ENCODE measurements at regions not wholly inside any gene's neighbourhood (a gene's known extent, or its start where the extent isn't known, plus 50 kb on each side); places are given as distances from the start of the nearest gene placed in this dataset.
"Not testable (repeated sequence)": the region's sequence is repeated elsewhere in the genome, so short reads cannot be mapped to it uniquely, and the experiment has no call there.

GRCh38 chr15:96804754-96805153, 474.3 kb downstream of the NR2F2 start:
- DNase-seq: no peak

- no peak for DNase-seq
Measured at GRCh38 chr15:96807361-96807760, 476.9 kb downstream of the NR2F2 start.

- DNase-seq: no peak
Measured at GRCh38 chr15:96817900-96818299, 487.4 kb downstream of the NR2F2 start.

- DNase-seq: no peak
Measured at GRCh38 chr15:96818861-96819260, 488.4 kb downstream of the NR2F2 start.

- no peak for DNase-seq
Measured at GRCh38 chr15:96827981-96828380, 497.5 kb downstream of the NR2F2 start.

GRCh38 chr15:96837241-96837970, 506.9 kb downstream of the NR2F2 start:
- DNase-seq: no peak

- no peak for DNase-seq
Measured at GRCh38 chr15:96838081-96838480, 507.6 kb downstream of the NR2F2 start.

- DNase-seq: no peak
Measured at GRCh38 chr15:96849271-96849900, 518.9 kb downstream of the NR2F2 start.

- no peak for DNase-seq
Measured at GRCh38 chr15:96851613-96852012, 521.1 kb downstream of the NR2F2 start.

GRCh38 chr15:96858694-96859093, 528.2 kb downstream of the NR2F2 start:
- DNase-seq: no peak

GRCh38 chr15:96860741-96861140, 530.2 kb downstream of the NR2F2 start:
- no peak for DNase-seq

- no peak for DNase-seq
Measured at GRCh38 chr15:96867992-96868391, 537.5 kb downstream of the NR2F2 start.

- no peak for DNase-seq
Measured at GRCh38 chr15:96869122-96869521, 538.6 kb downstream of the NR2F2 start.

- DNase-seq: no peak
Measured at GRCh38 chr15:96869790-96870189, 539.3 kb downstream of the NR2F2 start.

- no peak for DNase-seq
Measured at GRCh38 chr15:96870580-96870979, 540.1 kb downstream of the NR2F2 start.

GRCh38 chr15:96877442-96877841, 546.9 kb downstream of the NR2F2 start:
- DNase-seq: not testable (repeated sequence)

GRCh38 chr15:96878129-96878528, 547.6 kb downstream of the NR2F2 start:
- DNase-seq: no peak

- no peak for DNase-seq
Measured at GRCh38 chr15:96882121-96882772, 551.7 kb downstream of the NR2F2 start.

GRCh38 chr15:96887730-96888129, 557.2 kb downstream of the NR2F2 start:
- no peak for DNase-seq

GRCh38 chr15:96888764-96889163, 558.3 kb downstream of the NR2F2 start:
- no peak for DNase-seq

GRCh38 chr15:96889734-96890480, 559.4 kb downstream of the NR2F2 start:
- DNase-seq: no peak

GRCh38 chr15:96891046-96891445, 560.5 kb downstream of the NR2F2 start:
- DNase-seq: no peak

All from nucleus accumbens (tissue), 56 donors.